ENCODE measurements at regions not wholly inside any gene's neighbourhood (a gene's known extent, or its start where the extent isn't known, plus 50 kb on each side); places are given as distances from the start of the nearest gene placed in this dataset.

DNA sequence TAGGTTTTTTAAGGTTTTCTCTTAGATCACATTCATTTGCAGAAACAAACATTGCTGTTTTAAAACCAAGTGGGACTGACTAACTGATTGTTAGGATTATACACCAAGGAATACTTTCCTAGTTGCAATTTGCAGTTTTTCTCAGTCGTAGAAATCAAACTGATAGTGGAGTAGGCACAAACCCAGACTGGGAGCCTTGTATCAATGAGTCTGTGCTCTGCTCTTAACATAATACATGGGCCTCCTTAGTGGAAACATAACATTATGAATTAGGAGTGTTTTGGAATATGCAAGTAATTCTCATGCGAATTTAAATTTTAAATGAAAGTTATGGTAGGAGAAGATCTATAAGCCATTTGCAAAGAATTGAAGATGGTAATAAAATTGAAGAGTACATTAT is 223.5 kb downstream of the CLCN4 start:
- no peak for DNase-seq (ENCODE audit: low read depth)
- H3K4me3 ChIP-seq (ENCODE audit: low read depth, low read length), result no peak overlapping the region
- no peaks in the 10 kb centered on the region for H3K27me3 ChIP-seq (ENCODE audit: control insufficient read depth, insufficient read depth, low read length)
- H3K36me3 ChIP-seq (ENCODE audit: control insufficient read depth, insufficient read depth, low read length), result no peaks in the 10 kb centered on the region
- POLR2A ChIA-PET, result no interaction called here
- no peak for TF ChIP-seq CTCF (IDR thresholded peaks at IDR 0.05; ENCODE audit: insufficient read depth, low read depth, low read length)
- CTCF ChIA-PET, result no interaction called here

DNA sequence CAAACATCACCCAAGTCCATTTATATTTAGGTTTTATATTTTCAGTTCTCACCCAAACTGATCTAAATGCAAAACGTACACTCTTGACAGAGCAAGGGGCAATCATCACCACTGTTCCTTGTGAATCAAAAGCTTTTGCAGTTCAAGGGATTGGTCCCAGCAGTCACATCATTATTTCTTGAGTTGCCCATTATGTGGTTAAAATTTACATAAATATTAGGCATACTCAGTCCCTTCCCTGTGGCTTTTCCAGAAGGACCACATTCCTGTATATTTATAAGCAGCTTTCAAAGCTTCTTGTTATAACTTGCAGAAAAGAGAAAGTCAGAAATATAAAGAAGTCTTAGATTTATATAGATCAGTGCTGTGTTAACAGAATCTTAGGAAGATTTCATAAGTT is 224.4 kb downstream of the CLCN4 start:
- POLR2A ChIA-PET, result no interaction called here
- Histone ChIP-seq H3K4me3 (ENCODE audit: low read depth, low read length) (no peak overlapping the region), H3K36me3 (ENCODE audit: control insufficient read depth, insufficient read depth, low read length) (no peaks in the 10 kb centered on the region), H3K27me3 (ENCODE audit: control insufficient read depth, insufficient read depth, low read length) (no peaks in the 10 kb centered on the region)
- DNase-seq (ENCODE audit: low read depth), result no peak
- CTCF ChIA-PET, result interaction anchor here (1.4 kb wide), 1 partner anchor 187 kb away, joined by 3 read pairs; no protein-coding TSS in a partner anchor
- TF ChIP-seq CTCF (IDR thresholded peaks at IDR 0.05; ENCODE audit: insufficient read depth, low read depth, low read length), result no peak

DNA sequence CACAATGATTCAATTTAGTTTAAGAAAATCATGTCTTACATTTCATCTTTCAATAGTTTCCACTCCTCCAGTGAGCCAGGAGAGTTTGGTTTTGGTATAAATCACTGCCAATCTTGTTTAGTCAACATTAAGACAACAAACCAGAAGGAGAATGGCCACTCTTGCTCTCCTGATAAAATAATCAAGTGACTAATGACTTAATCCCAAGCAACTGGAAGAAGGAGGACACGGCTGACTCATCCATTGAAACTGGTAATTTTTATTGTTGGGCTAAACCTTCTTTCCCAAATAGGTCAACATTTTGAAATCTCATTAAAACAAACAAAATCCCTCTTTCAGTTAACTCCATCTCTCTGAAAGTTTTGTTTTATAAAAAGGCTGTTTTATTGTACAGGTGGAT is 230.2 kb downstream of the CLCN4 start:
- no peak for TF ChIP-seq CTCF (IDR thresholded peaks at IDR 0.05; ENCODE audit: insufficient read depth, low read depth, low read length)
- H3K4me3 ChIP-seq (ENCODE audit: low read depth, low read length), result no peak overlapping the region
- peak; percentile 18 for DNase-seq (ENCODE audit: low read depth)
- CTCF ChIA-PET, result no interaction called here
- H3K27me3 ChIP-seq (ENCODE audit: control insufficient read depth, insufficient read depth, low read length), result no peaks in the 10 kb centered on the region
- POLR2A ChIA-PET, result no interaction called here
- no peaks in the 10 kb centered on the region for H3K36me3 ChIP-seq (ENCODE audit: control insufficient read depth, insufficient read depth, low read length)

DNA sequence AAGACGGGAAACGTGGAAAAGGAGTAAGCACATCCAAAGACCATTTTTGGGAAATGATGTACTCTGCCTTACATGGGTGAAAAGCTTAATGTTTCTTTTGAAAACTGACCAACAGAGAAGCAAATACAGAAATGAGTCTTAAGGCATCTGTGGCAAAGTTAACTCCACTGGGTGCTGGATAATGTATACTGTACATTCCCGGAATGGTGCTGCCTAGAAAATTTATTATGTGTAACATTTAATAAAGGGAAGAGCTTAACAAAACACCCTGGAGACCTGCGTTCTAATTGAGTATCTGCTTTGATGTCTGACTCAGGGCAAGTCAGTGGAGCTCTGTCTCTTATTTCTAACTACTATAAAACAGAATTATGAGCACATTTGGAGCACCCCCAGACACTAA is 230.2 kb downstream of the MID1 start:
- H3K27me3 ChIP-seq (ENCODE audit: control insufficient read depth, insufficient read depth, low read length), result no peaks in the 10 kb centered on the region
- no peak for TF ChIP-seq CTCF (IDR thresholded peaks at IDR 0.05; ENCODE audit: insufficient read depth, low read depth, low read length)
- no peaks in the 10 kb centered on the region for H3K36me3 ChIP-seq (ENCODE audit: control insufficient read depth, insufficient read depth, low read length)
- H3K4me3 ChIP-seq (ENCODE audit: low read depth, low read length), result no peak overlapping the region
- POLR2A ChIA-PET, result no interaction called here
- DNase-seq (ENCODE audit: low read depth), result no peak
- CTCF ChIA-PET, result no interaction called here

DNA sequence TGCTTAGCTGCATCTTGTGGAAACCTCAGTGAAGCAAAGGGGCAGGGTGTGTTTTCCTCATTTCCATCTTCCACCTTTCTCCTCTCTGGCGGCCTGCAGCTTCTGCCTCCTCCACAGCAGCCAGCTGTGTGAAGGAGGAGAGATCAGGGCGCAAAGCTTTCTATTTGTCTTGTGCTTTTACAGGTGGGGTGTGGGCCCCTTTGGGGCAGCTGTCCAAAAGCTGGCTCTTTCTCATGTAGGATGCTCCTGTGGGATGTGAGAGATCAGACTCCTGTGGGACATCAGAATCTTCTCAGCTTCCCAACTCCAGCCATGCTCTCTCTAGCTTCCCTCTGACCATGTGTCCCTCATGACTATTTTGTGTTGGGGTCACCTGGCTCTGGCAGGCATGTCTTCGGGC is 227.1 kb downstream of the MID1 start:
- H3K4me3 ChIP-seq (ENCODE audit: low read depth, low read length), result no peak overlapping the region
- ChIA-PET CTCF (interaction anchor here (1.6 kb wide), 1 partner anchor 330 kb away, joined by 3 read pairs; no protein-coding TSS in a partner anchor), POLR2A (no interaction called here)
- no peak for TF ChIP-seq CTCF (IDR thresholded peaks at IDR 0.05; ENCODE audit: insufficient read depth, low read depth, low read length)
- H3K27me3 ChIP-seq (ENCODE audit: control insufficient read depth, insufficient read depth, low read length), result no peaks in the 10 kb centered on the region
- no peak for DNase-seq (ENCODE audit: low read depth)
- no peaks in the 10 kb centered on the region for H3K36me3 ChIP-seq (ENCODE audit: control insufficient read depth, insufficient read depth, low read length)

Measured in BJ (cell line).